GM21447 (cell line): ENCODE measurements at regions not wholly inside any gene's neighbourhood (a gene's known extent, or its start where the extent isn't known, plus 50 kb on each side); places are given as distances from the start of the nearest gene placed in this dataset.

ENCODE experiments used
- ATAC-seq: cut with Tn5 transposase; IDR thresholded peaks from one replicate; pipeline ENCODE4 v1.9.1; 2021; ENCODE audit not compliant: unreplicated experiment

- ATAC-seq, result no peak
These were observed 62.9 kb upstream of the SIMC1 start for GRCh38 chr5:176175101-176175852.

GRCh38 chr5:176176231-176176630, 62.0 kb upstream of the SIMC1 start:
- no peak for ATAC-seq

GRCh38 chr5:176178789-176179188, 59.4 kb upstream of the SIMC1 start:
- ATAC-seq, result no peak

GRCh38 chr5:176180339-176180738, 57.9 kb upstream of the SIMC1 start:
- ATAC-seq, result no peak

- no peak for ATAC-seq
These were observed 57.4 kb upstream of the SIMC1 start for GRCh38 chr5:176180781-176181180.

- ATAC-seq, result no peak
These were observed 56.9 kb upstream of the SIMC1 start for GRCh38 chr5:176181271-176181855.

- ATAC-seq, result no peak
These were observed 54.7 kb upstream of the SIMC1 start for GRCh38 chr5:176183321-176184074.

- ATAC-seq, result no peak
These were observed 53.6 kb upstream of the SIMC1 start for GRCh38 chr5:176184608-176185132.

- ATAC-seq, result no peak
These were observed 53.0 kb upstream of the SIMC1 start for GRCh38 chr5:176185133-176185733.

- no peak for ATAC-seq
These were observed 52.1 kb upstream of the SIMC1 start for GRCh38 chr5:176186107-176186506.

- ATAC-seq, result no peak
These were observed 50.8 kb upstream of the SIMC1 start for GRCh38 chr5:176187276-176188062.

GRCh38 chr5:176188085-176188484, 50.1 kb upstream of the SIMC1 start:
- ATAC-seq, result no peak
